ENCODE measurements at regions not wholly inside any gene's neighbourhood (a gene's known extent, or its start where the extent isn't known, plus 50 kb on each side); places are given as distances from the start of the nearest gene placed in this dataset.

GRCh38 chr4:29375716-29376115, 1344.5 kb upstream of the PCDH7 start:
- TF ChIP-seq EZH2 (IDR thresholded peaks at IDR 0.05; ENCODE audit: insufficient read depth, poor library complexity, severe bottlenecking) = no peak
- TF ChIP-seq EZH2phosphoT487 (IDR thresholded peaks at IDR 0.05; ENCODE audit: insufficient read depth, low read depth) = no peak
